Amygdala (tissue), 56 donors: ENCODE measurements at regions not wholly inside any gene's neighbourhood (a gene's known extent, or its start where the extent isn't known, plus 50 kb on each side); places are given as distances from the start of the nearest gene placed in this dataset.
"Not testable (repeated sequence)": the region's sequence is repeated elsewhere in the genome, so short reads cannot be mapped to it uniquely, and the experiment has no call there.

ENCODE experiments used
- DNase-seq, 56 donors: peaks; one replicate each; lab custom pipeline; 2025; lab: John Stamatoyannopoulos, UW

DNA sequence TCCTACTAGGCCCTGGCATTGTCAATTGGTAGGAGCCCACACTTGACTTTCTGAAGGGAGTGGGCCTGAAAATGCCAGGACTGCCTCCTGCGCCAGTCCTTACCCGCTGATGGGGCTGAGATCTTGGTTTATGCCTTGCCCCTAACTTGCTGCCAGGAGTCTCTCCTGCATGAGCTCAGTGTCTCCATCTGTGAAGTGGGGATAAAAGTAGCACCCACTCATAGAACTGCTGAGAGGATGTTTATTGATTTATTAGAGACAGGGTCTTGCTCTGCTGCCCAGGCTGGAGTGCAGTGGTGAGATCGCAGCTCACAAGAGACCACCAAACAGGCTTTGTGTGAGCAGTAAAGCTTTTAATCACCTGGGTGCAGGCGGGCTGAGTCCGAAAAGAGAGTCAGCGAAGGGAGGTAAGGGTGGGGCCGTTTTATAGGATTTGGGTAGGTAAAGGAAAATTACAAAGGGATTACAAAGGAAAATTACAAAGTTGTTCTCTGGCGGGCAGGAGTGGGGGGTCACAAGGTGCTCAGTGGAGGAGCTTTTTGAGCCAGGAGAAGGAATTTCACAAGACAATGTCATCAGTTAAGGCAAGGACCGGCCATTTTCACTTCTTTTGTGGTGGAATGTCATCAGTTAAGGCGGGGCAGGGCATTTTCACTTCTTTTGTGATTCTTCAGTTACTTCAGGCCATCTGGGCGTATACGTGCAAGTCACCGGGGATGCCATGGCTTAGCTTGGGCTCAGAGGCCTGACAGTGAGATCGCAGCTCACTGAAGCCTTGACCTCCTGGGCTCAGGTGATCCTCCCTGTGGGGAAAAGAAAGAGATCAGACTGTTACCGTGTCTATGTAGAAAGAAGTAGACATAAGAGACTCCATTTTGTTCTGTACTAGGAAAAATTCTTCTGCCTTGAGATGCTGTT, 93.7 kb downstream of the LSM3 start:
- not testable (repeated sequence) for DNase-seq

DNA sequence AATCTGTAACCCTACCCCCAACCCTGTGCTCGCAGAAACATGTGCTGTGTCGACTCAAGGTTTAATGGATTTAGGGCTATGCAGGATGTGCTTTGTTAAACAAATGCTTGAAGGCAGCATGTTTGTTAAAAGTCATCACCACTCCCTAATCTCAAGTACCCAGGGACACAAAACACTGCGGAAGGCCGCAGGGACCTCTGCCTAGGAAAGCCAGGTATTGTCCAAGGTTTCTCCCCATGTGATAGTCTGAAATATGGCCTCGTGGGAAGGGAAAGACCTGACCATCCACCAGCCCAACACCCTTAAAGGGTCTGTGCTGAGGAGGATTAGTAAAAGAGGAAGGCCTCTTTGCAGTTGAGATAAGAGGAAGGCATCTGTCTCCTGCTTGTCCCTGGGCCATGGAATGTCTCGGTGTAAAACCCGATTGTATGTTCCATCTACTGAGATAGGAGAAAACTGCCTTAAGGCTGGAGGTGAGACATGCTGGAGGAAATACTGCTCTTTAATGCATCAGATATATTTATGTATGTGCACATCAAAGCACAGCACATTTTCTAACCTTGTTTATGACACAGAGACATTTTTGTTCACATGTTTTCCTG, 94.4 kb downstream of the LSM3 start:
- not testable (repeated sequence) for DNase-seq

DNA sequence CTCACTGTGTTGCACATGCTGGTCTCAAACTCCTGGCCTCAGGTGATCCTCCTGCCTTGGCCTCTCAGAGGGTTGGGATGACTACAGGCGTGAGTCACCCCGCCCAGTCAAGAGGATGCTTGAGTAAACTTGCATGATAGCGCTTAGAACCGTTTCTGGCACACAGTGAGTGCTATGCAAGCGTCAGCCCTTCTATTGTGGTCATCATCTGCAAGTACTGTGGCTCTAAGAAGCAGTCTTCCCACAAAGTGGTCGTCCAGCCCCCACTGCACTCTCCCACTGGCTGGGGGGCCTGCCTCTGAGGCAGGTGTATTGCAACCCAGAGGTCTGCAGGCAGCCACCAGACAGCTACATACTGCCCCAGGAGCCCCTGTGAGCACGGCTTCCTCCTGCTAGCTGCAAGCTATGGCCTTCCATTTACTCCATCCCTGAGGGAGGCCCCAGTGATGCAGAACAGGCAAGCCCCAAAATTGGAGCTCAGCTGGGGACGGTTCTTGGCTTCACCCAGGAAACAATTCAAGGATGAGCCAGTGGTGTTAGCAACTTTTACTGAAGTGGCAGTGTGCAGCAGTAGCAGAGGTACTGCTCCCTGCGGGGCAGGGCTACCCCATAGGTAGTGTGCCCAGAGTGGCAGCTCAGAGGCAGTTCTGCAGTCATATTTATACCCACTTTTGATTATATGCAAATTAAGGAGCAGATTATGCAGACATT, 95.4 kb downstream of the LSM3 start:
- DNase-seq: no peak

- DNase-seq: no peak
Measured at GRCh38 chr3:14274612-14274936, 96.0 kb downstream of the LSM3 start.

GRCh38 chr3:14274999-14275961, 96.7 kb downstream of the LSM3 start:
- no peak for DNase-seq

GRCh38 chr3:14275962-14276909, 97.6 kb downstream of the LSM3 start:
- DNase-seq: no peak

- no peak for DNase-seq
Measured at GRCh38 chr3:14277557-14277956, 98.9 kb downstream of the LSM3 start.

GRCh38 chr3:14278265-14278798, 99.7 kb downstream of the LSM3 start:
- no peak for DNase-seq

DNA sequence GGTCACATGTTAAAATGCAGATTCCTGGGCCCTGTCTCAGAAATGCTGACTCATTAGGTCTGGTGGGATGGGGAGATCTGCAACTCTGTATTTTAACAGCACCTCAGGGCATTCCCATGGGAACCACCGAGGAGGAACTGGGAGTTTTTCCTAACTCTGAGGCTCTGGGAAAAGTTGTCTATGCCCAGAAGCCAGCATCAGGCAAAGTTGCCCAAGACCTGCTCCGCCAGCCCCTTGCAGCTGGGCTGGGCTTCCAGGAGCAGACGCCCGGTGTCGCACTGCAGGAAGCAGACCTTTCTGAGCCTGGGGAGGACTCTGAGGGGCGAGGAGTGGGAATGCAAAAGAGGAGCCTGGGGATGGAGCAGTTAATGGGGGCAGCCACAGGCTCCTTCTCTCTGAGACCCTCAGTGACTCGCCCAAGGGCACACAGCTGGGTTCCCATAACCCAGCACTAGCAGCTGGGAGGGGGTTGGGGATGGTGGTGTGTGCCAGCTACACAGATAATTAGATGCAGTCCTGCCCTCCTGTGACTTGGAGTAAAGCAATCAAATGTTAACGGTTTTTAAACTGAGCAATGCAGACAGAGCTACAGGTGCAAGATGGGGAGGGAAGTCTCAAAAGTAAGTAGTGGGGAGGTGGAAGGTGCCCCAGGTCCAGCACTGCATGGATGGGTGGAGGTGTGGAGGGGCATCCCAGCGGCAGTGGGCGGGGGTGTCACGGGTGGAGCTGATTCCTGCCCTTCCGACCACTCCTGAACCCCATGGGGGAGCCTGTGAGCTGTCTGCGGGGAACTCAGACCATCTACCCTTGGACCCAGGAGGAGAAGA, 100.4 kb downstream of the LSM3 start:
- DNase-seq: no peak

GRCh38 chr3:14279626-14280061, 101.0 kb downstream of the LSM3 start:
- no peak for DNase-seq

DNA sequence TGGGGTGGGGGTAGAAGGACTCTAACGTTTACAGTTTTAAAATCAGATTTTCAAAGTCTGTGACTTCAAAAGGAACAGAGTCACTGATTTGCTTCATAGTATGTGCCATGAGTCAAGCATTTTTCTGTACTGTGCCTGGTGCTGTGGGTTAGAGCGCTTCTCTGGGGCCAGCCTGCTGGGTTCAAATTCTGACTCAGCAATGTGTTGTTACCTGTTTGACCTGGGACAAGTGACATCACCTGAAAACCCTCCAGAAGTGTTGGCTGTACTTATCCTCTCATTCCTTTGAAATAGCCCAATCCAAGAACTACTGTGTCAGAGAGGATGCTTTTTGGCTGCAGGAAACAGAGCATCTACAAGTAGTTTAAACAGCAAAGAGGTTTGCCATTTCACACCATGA, 101.7 kb downstream of the LSM3 start:
- no peak for DNase-seq

- no peak for DNase-seq
Measured at GRCh38 chr3:14281053-14281452, 102.4 kb downstream of the LSM3 start.

DNA sequence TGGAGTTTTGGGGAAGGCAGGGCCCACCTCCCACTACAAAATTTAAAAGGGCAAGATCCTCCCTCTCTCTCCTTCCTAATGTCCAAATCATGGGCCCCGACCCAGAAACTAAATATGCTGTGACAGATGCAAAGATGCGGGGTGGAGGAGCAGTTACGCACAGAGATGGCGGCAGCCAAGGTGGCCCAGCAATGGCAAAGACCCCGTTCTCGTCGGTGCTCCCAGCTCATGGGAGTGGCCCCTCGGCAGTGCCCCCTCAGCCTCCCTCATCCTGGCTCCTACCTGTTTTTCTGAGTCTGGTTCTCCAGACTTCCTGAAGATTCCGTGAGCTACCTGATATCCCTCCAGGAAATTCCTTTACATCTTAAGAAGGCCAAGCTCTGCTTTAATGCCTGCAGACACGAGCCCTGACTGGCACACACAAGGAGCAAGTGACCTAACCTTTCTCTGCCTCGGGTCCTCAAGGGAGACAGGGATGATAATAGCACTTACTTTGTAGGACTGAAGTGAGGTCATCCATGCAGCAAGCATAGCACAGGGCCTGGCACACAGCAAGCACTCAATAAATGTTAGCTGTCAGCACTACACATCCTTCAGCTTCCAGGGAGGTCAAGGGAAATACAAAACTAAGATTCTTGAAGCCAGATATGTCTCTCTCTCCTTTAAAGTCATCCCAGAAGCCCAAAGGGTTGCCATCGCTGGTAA, 103.5 kb downstream of the LSM3 start:
- DNase-seq: no peak

DNA sequence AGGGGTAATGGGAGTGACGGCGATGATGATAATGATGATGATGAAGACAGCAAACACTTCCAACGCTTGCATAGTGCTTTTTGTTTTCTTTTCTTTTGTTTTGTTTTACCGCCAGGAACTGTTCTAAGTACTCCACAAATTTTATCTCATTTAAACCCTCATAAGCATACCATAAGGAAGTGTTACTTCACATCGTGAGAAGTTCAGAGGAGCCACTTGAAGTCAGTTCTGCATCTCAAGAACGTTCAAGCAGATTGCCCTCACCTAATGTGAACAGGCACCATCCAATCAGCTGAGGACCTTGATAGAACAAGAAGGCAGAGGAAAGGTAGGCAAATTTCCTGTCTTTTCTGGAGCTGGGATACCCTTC, 104.1 kb downstream of the LSM3 start:
- DNase-seq: no peak

- no peak for DNase-seq
Measured at GRCh38 chr3:14283092-14283812, 104.6 kb downstream of the LSM3 start.

DNA sequence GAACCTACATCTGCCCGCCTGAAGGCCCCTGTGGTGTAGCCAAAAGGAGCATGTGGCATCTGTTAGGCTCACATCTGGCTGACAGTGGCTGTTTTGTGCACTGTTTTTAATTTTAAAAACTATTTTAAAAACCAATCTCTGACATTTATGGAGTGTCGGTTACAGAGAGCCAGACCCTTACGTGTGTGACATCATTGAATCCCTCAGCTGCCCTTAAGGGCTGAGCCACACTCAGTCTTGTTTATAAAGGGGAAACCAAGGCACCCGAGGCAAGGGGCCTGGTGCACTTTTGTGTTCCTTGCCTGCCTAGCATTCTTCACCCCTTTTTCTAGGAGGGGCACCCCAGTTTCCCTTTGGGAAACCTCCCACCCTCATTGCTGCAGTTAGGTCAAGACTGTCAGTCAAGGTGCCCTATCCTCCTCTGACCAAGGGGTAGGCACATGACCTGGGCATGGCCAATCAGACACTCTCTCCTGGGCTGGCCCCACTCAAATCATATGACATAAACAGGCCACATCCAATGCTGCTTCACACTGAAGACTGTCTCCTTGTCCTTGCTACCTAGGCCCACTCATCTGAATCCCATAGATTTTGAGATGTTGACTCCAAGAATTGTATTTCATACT, 105.3 kb downstream of the LSM3 start:
- no peak for DNase-seq
